22Rv1 (cell line): ENCODE measurements at regions not wholly inside any gene's neighbourhood (a gene's known extent, or its start where the extent isn't known, plus 50 kb on each side); places are given as distances from the start of the nearest gene placed in this dataset.

ENCODE experiments used
- ZFX ChIP-seq: fragments of 450-650 bp; IDR thresholded peaks from 2 replicates; pipeline ENCODE4 v1.6.1; 2017; ENCODE audit warnings: antibody characterized with exemption, borderline replicate concordance
- TF ChIP-seq, protein P1 (sequence below): fragments of 450-650 bp; IDR thresholded peaks from 2 replicates; pipeline ENCODE4 v1.5.1; 2017; ENCODE audit warnings: mild to moderate bottlenecking

DNA sequence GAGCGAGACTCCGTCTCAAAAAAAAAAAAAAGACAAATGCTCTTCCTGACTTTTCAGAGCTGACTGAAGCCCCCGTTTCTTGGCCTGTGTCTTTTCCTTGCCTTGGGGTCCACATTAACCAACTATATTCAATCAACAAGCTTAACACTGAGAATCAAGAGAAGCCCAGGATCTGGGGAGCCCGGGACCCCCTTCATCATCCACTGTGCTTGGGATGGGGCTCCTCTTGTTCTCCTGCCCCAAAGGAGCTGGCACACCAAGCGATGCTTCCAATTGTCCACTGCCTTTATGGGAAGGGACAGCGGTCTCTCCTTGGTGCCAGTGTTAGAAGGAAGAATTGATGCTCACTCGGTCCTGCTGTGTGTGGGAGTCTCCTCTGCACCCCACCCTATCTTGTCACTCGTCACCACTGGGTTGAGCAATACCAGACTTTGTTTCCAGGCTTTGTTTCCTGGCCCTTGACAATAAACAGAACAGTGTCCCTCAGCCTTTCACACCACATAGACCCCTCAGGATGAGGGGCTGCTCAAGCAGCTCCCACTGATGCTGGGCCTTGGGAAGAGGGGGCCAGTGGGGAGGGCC lies 146.7 kb downstream of the KCNJ12 start:
- TF ChIP-seq, protein P1, sequence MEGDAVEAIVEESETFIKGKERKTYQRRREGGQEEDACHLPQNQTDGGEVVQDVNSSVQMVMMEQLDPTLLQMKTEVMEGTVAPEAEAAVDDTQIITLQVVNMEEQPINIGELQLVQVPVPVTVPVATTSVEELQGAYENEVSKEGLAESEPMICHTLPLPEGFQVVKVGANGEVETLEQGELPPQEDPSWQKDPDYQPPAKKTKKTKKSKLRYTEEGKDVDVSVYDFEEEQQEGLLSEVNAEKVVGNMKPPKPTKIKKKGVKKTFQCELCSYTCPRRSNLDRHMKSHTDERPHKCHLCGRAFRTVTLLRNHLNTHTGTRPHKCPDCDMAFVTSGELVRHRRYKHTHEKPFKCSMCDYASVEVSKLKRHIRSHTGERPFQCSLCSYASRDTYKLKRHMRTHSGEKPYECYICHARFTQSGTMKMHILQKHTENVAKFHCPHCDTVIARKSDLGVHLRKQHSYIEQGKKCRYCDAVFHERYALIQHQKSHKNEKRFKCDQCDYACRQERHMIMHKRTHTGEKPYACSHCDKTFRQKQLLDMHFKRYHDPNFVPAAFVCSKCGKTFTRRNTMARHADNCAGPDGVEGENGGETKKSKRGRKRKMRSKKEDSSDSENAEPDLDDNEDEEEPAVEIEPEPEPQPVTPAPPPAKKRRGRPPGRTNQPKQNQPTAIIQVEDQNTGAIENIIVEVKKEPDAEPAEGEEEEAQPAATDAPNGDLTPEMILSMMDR, result no peak
- TF ChIP-seq ZFX, result no peak
